GM12878 (cell line): ENCODE measurements at regions not wholly inside any gene's neighbourhood (a gene's known extent, or its start where the extent isn't known, plus 50 kb on each side); places are given as distances from the start of the nearest gene placed in this dataset.

Source experiments
- ATAC-seq: fragments of 200-7000 bp; cut with Tn5 transposase; 3 replicates; pipeline ENCODE4 v1.9.1; 2020; ENCODE audit warnings: mild to moderate bottlenecking, moderate library complexity
- BruUV-seq: library from RNA; stranded (reverse); fragments of 400-500 nt; replicated peaks from 2 replicates; lab custom pipeline; 2021; lab: Mats Ljungman, UMichigan
- CTCF ChIA-PET: fragments of 300-600 bp; sonication (Branson Sonifier 250); formaldehyde crosslinking; extraction: SDS; loops from one replicate; lab custom pipeline; 2021; ENCODE audit warnings: inconsistent platforms; lab: Yijun Ruan, JAX
- POLR2A ChIA-PET: fragments of 350-600 bp; formaldehyde crosslinking; extraction: SDS; loops from one replicate; lab custom pipeline; 2021; ENCODE audit warnings: inconsistent platforms; lab: Charles Lee
- RAD21 ChIA-PET: fragments of 300-600 bp; sonication (Branson Sonifier 250); formaldehyde crosslinking; loops from one replicate; lab custom pipeline; 2023; ENCODE audit warnings: antibody characterized with exemption; ENCODE audit not compliant: unreplicated experiment; lab: Charles Lee
- SMC1A ChIA-PET: fragments of 300-600 bp; sonication (Branson Sonifier 250); formaldehyde crosslinking; loops from one replicate; lab custom pipeline; 2023; ENCODE audit not compliant: unreplicated experiment, uncharacterized antibody; lab: Charles Lee
- DNase-seq: peaks from one replicate; pipeline ENCODE4 v3.0.0-alpha.2; 2011; ENCODE audit warnings: low read depth, low spot score
- FAIRE-seq: peaks from 3 replicates; lab custom pipeline; 2011; peaks lifted over from hg19 to GRCh38; lab: Jason Lieb, UNC
- H2AFZ ChIP-seq: 2 replicates; pipeline ENCODE4 v1.6.0; 2011; ENCODE audit warnings: low read depth, low read length, control low read depth; ENCODE audit not compliant: control insufficient read depth
- H3K27ac ChIP-seq: 2 replicates; pipeline ENCODE4 v1.5.1; 2011; ENCODE audit warnings: control low read depth; ENCODE audit not compliant: control insufficient read depth, insufficient read depth
- H3K27me3 ChIP-seq, 2 experiments: replicated peaks in 1 of 2; 2 replicates each; pipeline versions ENCODE4 v1.6.0 to v1.6.1; 2011; ENCODE audit warnings: low read length in 1 of 2; ENCODE audit not compliant: control insufficient read depth in 2 of 2, insufficient read depth in 2 of 2
- H3K36me3 ChIP-seq, 2 experiments: 2 replicates each; pipeline ENCODE4 v1.5.1; 2011; ENCODE audit warnings: low read length in 1 of 2; ENCODE audit not compliant: control insufficient read depth in 2 of 2, insufficient read depth in 2 of 2
- H3K4me1 ChIP-seq: 2 replicates; pipeline ENCODE4 v1.6.1; 2011; ENCODE audit warnings: mild to moderate bottlenecking, low read length, moderate library complexity, mixed read lengths; ENCODE audit not compliant: control insufficient read depth, insufficient read depth
- H3K4me2 ChIP-seq: 2 replicates; pipeline ENCODE4 v1.6.0; 2011; ENCODE audit warnings: control low read depth; ENCODE audit not compliant: control insufficient read depth, insufficient read depth
- H3K4me3 ChIP-seq: fragments of 200-600 bp; sonication (generic); 2 replicates; pipeline ENCODE4 v1.5.1; 2016
- H3K79me2 ChIP-seq: 2 replicates; pipeline ENCODE4 v1.6.0; 2011; ENCODE audit warnings: low read length; ENCODE audit not compliant: control insufficient read depth, insufficient read depth
- H3K9ac ChIP-seq: 2 replicates; pipeline ENCODE4 v1.8.0; 2011; ENCODE audit warnings: low read length, control low read depth, mixed read lengths; ENCODE audit not compliant: control insufficient read depth, insufficient read depth
- H3K9me3 ChIP-seq: replicated peaks from 3 replicates; pipeline ENCODE4 v1.5.1; 2011; ENCODE audit warnings: mild to moderate bottlenecking, low read length; ENCODE audit not compliant: control insufficient read depth, insufficient read depth
- H4K20me1 ChIP-seq: 2 replicates; pipeline ENCODE4 v1.6.0; 2011; ENCODE audit not compliant: control insufficient read depth, insufficient read depth
- FOS ChIP-seq: IDR thresholded peaks from 3 replicates; pipeline ENCODE4 v1.6.1; 2011; ENCODE audit warnings: borderline replicate concordance; ENCODE audit not compliant: insufficient read length; ENCODE audit errors: extremely low read depth
- KAT2A ChIP-seq: conservative IDR thresholded peaks from 2 replicates; pipeline ENCODE4 v1.6.1; 2011; ENCODE audit warnings: low read depth, low read length; ENCODE audit not compliant: control insufficient read depth
- KLF5 ChIP-seq: fragments of 450-650 bp; IDR thresholded peaks from 2 replicates; pipeline ENCODE4 v1.6.1; 2014; ENCODE audit warnings: mild to moderate bottlenecking; ENCODE audit not compliant: partially characterized antibody
- NFYB ChIP-seq: IDR thresholded peaks from 2 replicates; pipeline ENCODE4 v1.6.1; 2011; ENCODE audit warnings: low read depth, mild to moderate bottlenecking, low read length, improper control_type of control experiment, moderate library complexity; ENCODE audit not compliant: insufficient read depth
- POLR2AphosphoS2 ChIP-seq: IDR thresholded peaks from 2 replicates; pipeline ENCODE4 v1.6.1; 2011; ENCODE audit warnings: low read depth, mild to moderate bottlenecking, low read length, improper control_type of control experiment, moderate library complexity
- RB1 ChIP-seq: fragments of 450-650 bp; formaldehyde crosslinking; IDR thresholded peaks from 2 replicates; pipeline ENCODE4 v1.6.1; 2017; ENCODE audit warnings: mild to moderate bottlenecking, borderline replicate concordance
- RFX5 ChIP-seq: IDR thresholded peaks from 2 replicates; pipeline ENCODE4 v1.6.1; 2011; ENCODE audit warnings: low read depth, low read length, improper control_type of control experiment
- SREBF2 ChIP-seq: IDR thresholded peaks from 2 replicates; pipeline ENCODE4 v1.6.1; 2012; ENCODE audit warnings: mild to moderate bottlenecking, low read length
- in situ Hi-C: fragments of 300-500 bp; cut with MboI; formaldehyde crosslinking; loops from 9 replicates; pipeline ENCODE4 v1.14.3; 2018; ENCODE audit warnings: mixed read lengths
- intact Hi-C: fragments of 100-400 bp; cut with micrococcal nuclease; formaldehyde crosslinking; loops from one replicate; pipeline ENCODE4 v1.14.2; 2022; ENCODE audit not compliant: unreplicated experiment
- TF ChIP-seq, protein P1 (sequence below): fragments of 450-650 bp; conservative IDR thresholded peaks from 2 replicates; pipeline ENCODE4 v1.6.1; 2017; ENCODE audit warnings: mild to moderate bottlenecking, moderate library complexity
- TF ChIP-seq, protein P2 (sequence below): fragments of 450-650 bp; IDR thresholded peaks from 2 replicates; pipeline ENCODE4 v1.6.1; 2017; ENCODE audit warnings: mild to moderate bottlenecking, moderate library complexity

DNA sequence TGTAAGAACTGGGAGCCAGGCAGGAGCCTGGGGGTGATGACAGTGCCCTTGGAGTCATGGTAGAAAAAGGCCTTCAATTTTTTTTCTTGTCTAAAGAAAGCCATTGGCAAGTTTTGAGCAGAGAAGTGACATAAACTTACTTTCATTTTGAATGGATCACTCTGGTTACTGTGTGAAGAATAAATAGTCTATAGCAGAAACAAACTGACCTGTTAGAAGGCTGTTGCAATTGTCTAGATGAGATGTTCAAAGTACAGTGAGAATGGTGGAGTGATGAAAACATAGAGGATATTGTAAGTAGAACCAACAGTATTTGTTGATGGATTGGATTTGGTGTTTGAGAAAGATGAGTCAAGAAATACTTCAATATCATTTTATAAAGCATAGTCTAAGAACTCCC is 439.9 kb downstream of the TBL1XR1 start:
- Histone ChIP-seq H2AFZ (no peak overlapping the region), H3K4me3 (no peak overlapping the region), H3K27ac (no peak overlapping the region), H3K4me2 (no peak overlapping the region), H4K20me1 (no peaks in the 10 kb centered on the region), H3K27me3 (no peaks in the 10 kb centered on the region), H3K9me3 (no peaks in the 10 kb centered on the region), H3K9ac (no peak overlapping the region), H3K36me3 (no peaks in the 10 kb centered on the region), H3K4me1 (no peaks in the 10 kb centered on the region), H3K79me2 (no peaks in the 10 kb centered on the region)
- POLR2A ChIA-PET, result no interaction called here
- intact Hi-C loops (no loop called here), in situ Hi-C loops (no loop called here)
- FAIRE-seq (no peak), DNase-seq (no peak), ATAC-seq (peak; percentile 46)
- CTCF ChIA-PET, result no interaction called here
- SMC1A ChIA-PET, result no interaction called here
- no peak for TF ChIP-seq RFX5
- no peak for TF ChIP-seq FOS
- no peak for TF ChIP-seq NFYB
- TF ChIP-seq SREBF2, result no peak
- no peak for TF ChIP-seq KLF5
- TF ChIP-seq KAT2A, result no peak
- TF ChIP-seq, protein P1, sequence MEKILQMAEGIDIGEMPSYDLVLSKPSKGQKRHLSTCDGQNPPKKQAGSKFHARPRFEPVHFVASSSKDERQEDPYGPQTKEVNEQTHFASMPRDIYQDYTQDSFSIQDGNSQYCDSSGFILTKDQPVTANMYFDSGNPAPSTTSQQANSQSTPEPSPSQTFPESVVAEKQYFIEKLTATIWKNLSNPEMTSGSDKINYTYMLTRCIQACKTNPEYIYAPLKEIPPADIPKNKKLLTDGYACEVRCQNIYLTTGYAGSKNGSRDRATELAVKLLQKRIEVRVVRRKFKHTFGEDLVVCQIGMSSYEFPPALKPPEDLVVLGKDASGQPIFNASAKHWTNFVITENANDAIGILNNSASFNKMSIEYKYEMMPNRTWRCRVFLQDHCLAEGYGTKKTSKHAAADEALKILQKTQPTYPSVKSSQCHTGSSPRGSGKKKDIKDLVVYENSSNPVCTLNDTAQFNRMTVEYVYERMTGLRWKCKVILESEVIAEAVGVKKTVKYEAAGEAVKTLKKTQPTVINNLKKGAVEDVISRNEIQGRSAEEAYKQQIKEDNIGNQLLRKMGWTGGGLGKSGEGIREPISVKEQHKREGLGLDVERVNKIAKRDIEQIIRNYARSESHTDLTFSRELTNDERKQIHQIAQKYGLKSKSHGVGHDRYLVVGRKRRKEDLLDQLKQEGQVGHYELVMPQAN, result no peak
- no peak for TF ChIP-seq POLR2AphosphoS2
- TF ChIP-seq, protein P2, sequence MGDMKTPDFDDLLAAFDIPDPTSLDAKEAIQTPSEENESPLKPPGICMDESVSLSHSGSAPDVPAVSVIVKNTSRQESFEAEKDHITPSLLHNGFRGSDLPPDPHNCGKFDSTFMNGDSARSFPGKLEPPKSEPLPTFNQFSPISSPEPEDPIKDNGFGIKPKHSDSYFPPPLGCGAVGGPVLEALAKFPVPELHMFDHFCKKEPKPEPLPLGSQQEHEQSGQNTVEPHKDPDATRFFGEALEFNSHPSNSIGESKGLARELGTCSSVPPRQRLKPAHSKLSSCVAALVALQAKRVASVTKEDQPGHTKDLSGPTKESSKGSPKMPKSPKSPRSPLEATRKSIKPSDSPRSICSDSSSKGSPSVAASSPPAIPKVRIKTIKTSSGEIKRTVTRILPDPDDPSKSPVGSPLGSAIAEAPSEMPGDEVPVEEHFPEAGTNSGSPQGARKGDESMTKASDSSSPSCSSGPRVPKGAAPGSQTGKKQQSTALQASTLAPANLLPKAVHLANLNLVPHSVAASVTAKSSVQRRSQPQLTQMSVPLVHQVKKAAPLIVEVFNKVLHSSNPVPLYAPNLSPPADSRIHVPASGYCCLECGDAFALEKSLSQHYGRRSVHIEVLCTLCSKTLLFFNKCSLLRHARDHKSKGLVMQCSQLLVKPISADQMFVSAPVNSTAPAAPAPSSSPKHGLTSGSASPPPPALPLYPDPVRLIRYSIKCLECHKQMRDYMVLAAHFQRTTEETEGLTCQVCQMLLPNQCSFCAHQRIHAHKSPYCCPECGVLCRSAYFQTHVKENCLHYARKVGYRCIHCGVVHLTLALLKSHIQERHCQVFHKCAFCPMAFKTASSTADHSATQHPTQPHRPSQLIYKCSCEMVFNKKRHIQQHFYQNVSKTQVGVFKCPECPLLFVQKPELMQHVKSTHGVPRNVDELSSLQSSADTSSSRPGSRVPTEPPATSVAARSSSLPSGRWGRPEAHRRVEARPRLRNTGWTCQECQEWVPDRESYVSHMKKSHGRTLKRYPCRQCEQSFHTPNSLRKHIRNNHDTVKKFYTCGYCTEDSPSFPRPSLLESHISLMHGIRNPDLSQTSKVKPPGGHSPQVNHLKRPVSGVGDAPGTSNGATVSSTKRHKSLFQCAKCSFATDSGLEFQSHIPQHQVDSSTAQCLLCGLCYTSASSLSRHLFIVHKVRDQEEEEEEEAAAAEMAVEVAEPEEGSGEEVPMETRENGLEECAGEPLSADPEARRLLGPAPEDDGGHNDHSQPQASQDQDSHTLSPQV, result no peak
- TF ChIP-seq RB1, result no peak
- RAD21 ChIA-PET, result no interaction called here
- no TSS peak for BruUV-seq
